MCF 10A (cell line): ENCODE measurements at regions not wholly inside any gene's neighbourhood (a gene's known extent, or its start where the extent isn't known, plus 50 kb on each side); places are given as distances from the start of the nearest gene placed in this dataset.

Experiments
- BruUV-seq: library from RNA; stranded (reverse); fragments of 400-500 nt; replicated peaks from 2 replicates; lab custom pipeline; 2021; lab: Mats Ljungman, UMichigan
- CTCF ChIA-PET: fragments of 300-600 bp; sonication (Branson Sonifier 250); formaldehyde crosslinking; extraction: SDS; loops from one replicate; lab custom pipeline; 2021; ENCODE audit warnings: antibody characterized with exemption, inconsistent platforms; lab: Yijun Ruan, JAX
- POLR2A ChIA-PET: fragments of 300-600, 350-650 bp; sonication (Branson Sonifier 250); formaldehyde crosslinking; extraction: SDS; loops from one replicate; lab custom pipeline; 2020; ENCODE audit warnings: antibody characterized with exemption, inconsistent platforms; lab: Yijun Ruan, JAX
- DNase-seq: peaks from one replicate; pipeline ENCODE4 v3.0.0-alpha.2; 2018; ENCODE audit not compliant: unreplicated experiment
- H3K27ac Mint-ChIP-seq: one replicate; pipeline ENCODE4 v1.8.0; 2022; ENCODE audit warnings: mild to moderate bottlenecking, low read depth, mixed read lengths; ENCODE audit not compliant: unreplicated experiment
- H3K27me3 Mint-ChIP-seq: one replicate; pipeline ENCODE4 v1.8.0; 2022; ENCODE audit warnings: mixed read lengths; ENCODE audit not compliant: insufficient read depth, unreplicated experiment
- H3K36me3 Mint-ChIP-seq: one replicate; pipeline ENCODE4 v1.8.0; 2022; ENCODE audit warnings: mild to moderate bottlenecking, moderate library complexity, mixed read lengths; ENCODE audit not compliant: insufficient read depth, unreplicated experiment
- H3K4me1 Mint-ChIP-seq: one replicate; pipeline ENCODE4 v1.8.0; 2022; ENCODE audit warnings: mixed read lengths; ENCODE audit not compliant: insufficient read depth, unreplicated experiment
- H3K4me3 Mint-ChIP-seq: one replicate; pipeline ENCODE4 v1.8.0; 2022; ENCODE audit warnings: mild to moderate bottlenecking, moderate library complexity, mixed read lengths; ENCODE audit not compliant: unreplicated experiment
- H3K9me3 Mint-ChIP-seq: one replicate; pipeline ENCODE4 v1.8.0; 2022; ENCODE audit warnings: mixed read lengths; ENCODE audit not compliant: unreplicated experiment
- intact Hi-C: fragments of 100-400 bp; cut with micrococcal nuclease; formaldehyde crosslinking; loops from 2 replicates; pipeline ENCODE4 v1.14.1; 2022
- TF ChIP-seq, protein P1 (sequence below): fragments of 200-600 bp; IDR thresholded peaks from one replicate; pipeline ENCODE4 v1.8.0; 2022; ENCODE audit warnings: antibody characterized with exemption, mild to moderate bottlenecking; ENCODE audit not compliant: unreplicated experiment

- ChIA-PET CTCF (no interaction called here), POLR2A (no interaction called here)
- no peaks in the 10 kb centered on the region for H3K4me1 Mint-ChIP-seq
- no peak overlapping the region for H3K27ac Mint-ChIP-seq
- no TSS peak for BruUV-seq
- no peak overlapping the region for H3K4me3 Mint-ChIP-seq
- H3K36me3 Mint-ChIP-seq: no peaks in the 10 kb centered on the region
- intact Hi-C loops: no loop called here
- no peaks in the 10 kb centered on the region for H3K27me3 Mint-ChIP-seq
- no peaks in the 10 kb centered on the region for H3K9me3 Mint-ChIP-seq
- TF ChIP-seq, protein P1, sequence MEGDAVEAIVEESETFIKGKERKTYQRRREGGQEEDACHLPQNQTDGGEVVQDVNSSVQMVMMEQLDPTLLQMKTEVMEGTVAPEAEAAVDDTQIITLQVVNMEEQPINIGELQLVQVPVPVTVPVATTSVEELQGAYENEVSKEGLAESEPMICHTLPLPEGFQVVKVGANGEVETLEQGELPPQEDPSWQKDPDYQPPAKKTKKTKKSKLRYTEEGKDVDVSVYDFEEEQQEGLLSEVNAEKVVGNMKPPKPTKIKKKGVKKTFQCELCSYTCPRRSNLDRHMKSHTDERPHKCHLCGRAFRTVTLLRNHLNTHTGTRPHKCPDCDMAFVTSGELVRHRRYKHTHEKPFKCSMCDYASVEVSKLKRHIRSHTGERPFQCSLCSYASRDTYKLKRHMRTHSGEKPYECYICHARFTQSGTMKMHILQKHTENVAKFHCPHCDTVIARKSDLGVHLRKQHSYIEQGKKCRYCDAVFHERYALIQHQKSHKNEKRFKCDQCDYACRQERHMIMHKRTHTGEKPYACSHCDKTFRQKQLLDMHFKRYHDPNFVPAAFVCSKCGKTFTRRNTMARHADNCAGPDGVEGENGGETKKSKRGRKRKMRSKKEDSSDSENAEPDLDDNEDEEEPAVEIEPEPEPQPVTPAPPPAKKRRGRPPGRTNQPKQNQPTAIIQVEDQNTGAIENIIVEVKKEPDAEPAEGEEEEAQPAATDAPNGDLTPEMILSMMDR: no peak
- no peak for DNase-seq
Measured at GRCh38 chr5:93044859-93045666, 536.0 kb downstream of the NR2F1-AS1 start.

DNA sequence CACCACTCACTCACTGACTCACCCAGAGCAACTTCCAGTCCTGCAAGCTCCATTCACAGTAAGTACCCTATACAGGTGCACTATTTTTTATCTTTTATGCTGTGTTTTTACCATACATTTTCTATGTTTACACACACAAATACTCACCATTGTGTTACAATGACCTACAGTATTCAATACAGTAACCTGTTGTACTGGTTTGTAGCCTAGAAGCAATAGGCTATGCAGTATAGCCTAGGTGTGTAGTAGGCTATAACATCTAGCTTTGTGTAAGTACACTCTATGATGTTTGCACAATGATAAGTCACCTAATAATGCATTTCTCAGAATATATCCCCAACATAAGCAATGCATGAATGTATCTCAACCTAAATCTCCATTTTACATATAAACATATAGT, 541.1 kb downstream of the NR2F1-AS1 start:
- Mint-ChIP-seq H3K27me3 (no peaks in the 10 kb centered on the region), H3K4me1 (no peaks in the 10 kb centered on the region), H3K27ac (no peak overlapping the region), H3K9me3 (no peaks in the 10 kb centered on the region), H3K4me3 (no peak overlapping the region), H3K36me3 (no peaks in the 10 kb centered on the region)
- intact Hi-C loops: no loop called here
- DNase-seq: no peak
- CTCF ChIA-PET: interaction anchor here (1.3 kb wide), 1 partner anchor 13 kb away, joined by 6 read pairs; no protein-coding TSS in a partner anchor
- POLR2A ChIA-PET: no interaction called here
- BruUV-seq: no TSS peak
- TF ChIP-seq, protein P1: no peak

DNA sequence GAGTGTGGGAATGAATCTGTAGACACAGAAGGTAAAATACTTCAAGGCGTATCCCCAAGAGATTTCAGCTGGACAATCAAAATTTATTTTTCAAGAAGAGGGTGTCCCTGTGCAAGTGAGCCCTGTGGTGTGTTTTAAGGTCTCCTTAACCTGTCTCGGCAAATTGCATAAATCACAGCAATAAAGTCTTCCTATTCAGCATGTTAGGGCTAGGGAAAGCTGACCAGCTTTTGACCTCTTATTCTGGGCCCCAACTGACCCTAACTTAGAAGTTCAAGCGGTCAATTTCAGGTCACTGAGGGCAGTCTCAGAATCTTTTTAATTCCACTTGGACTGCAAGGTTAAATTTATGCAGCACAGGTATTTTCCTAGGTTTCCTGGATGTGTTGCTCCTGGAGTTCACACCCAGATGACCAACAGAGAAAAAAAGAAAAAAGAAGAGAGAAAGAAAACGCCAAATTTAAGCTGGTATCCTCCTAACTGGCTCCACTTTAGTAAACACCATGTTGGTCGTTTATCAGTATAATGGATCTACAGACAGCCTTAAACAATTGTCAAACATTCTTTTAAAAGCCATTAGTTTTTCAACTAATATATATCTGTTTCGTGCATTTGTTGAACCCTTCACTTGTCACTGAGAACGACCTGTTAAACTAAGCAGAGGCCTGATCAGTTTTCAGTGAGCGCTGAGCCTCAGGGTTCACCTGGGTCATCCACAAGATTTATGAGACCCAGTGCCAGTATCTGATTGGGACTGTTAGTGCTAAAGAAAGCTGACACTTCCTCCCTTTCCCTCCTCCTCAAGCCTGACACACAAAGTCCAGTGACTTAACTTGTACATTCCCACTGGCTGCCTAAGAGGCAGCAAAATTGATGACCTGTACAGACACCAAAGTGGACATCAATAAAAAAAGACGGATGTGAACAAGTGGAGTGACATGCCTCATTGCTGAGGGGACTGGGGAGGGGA, 546.1 kb downstream of the NR2F1-AS1 start:
- TF ChIP-seq, protein P1: no peak
- CTCF ChIA-PET: interaction anchor here (0.8 kb wide), 1 partner anchor 260 kb away, joined by 3 read pairs; no protein-coding TSS in a partner anchor
- Mint-ChIP-seq H3K9me3 (no peaks in the 10 kb centered on the region), H3K27me3 (no peaks in the 10 kb centered on the region), H3K27ac (no peak overlapping the region), H3K4me3 (no peak overlapping the region), H3K4me1 (no peaks in the 10 kb centered on the region), H3K36me3 (no peaks in the 10 kb centered on the region)
- no peak for DNase-seq
- no TSS peak for BruUV-seq
- intact Hi-C loops: no loop called here
- POLR2A ChIA-PET: no interaction called here

- peaks cover 2% of the 10 kb centered on the region for H3K4me1 Mint-ChIP-seq
- no peak overlapping the region for H3K27ac Mint-ChIP-seq
Measured at GRCh38 chr5:93022796-93023447, 558.1 kb downstream of the NR2F1-AS1 start.

More at GRCh38 chr5:93022796-93023447, 558.1 kb downstream of the NR2F1-AS1 start:
- no peak overlapping the region for H3K4me3 Mint-ChIP-seq
- no TSS peak for BruUV-seq
- DNase-seq: no peak
- intact Hi-C loops: no loop called here
- CTCF ChIA-PET: no interaction called here
- no peaks in the 10 kb centered on the region for H3K9me3 Mint-ChIP-seq
- H3K36me3 Mint-ChIP-seq: no peaks in the 10 kb centered on the region
- TF ChIP-seq, protein P1: no peak
- H3K27me3 Mint-ChIP-seq: no peaks in the 10 kb centered on the region
- POLR2A ChIA-PET: no interaction called here
